Right ventricle myocardium superior (tissue), 1 donor: ENCODE measurements at regions not wholly inside any gene's neighbourhood (a gene's known extent, or its start where the extent isn't known, plus 50 kb on each side); places are given as distances from the start of the nearest gene placed in this dataset.
"Not testable (repeated sequence)": the region's sequence is repeated elsewhere in the genome, so short reads cannot be mapped to it uniquely, and the experiment has no call there.

ENCODE experiments used
- ATAC-seq: fragments of 200-7000 bp; cut with Tn5 transposase; one replicate; pipeline ENCODE4 v1.9.1; 2020; ENCODE audit warnings: mild to moderate bottlenecking; ENCODE audit not compliant: poor library complexity
- DNase-seq: peaks from one replicate; pipeline ENCODE4 v3.0.0-alpha.2; 2020
- intact Hi-C: fragments of 100-400 bp; cut with DNase I; formaldehyde crosslinking; loops from one replicate; pipeline ENCODE4 v1.11.2; 2022
- donor health status: DM: no; HTN: yes; CAD: no; lungs with severe emphysema.

DNA sequence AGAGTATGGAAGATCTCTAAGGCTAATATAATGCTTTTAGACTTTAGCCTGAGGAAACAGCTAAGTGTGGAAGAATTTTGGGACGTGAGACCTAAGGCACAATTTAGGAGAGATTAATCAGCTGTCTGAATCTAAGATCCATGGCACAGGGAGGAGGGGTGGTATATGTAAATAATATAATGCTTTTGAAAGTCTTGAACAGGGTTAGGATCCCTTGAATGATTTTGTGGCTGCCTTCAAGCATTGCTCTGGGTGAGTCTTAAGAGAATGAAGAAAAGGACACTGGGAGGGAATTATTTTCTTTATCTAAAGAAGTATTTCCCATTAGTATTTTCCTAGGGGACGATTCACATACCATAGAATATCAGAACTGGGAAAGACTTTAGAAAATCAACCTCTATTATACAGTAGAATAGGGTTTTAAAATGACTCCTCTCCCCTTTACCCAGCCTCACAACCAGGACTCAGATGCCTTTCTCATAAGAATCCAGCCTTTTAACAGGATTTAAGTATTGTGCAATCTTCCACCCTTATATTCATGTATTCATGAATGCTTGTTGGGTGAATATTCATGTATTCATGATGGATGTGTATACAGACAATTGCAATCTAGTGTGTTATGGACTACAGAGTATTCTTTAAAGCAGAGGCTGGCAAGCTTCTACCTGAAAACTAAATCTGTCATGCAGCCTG is 664.2 kb upstream of the CPEB2 start:
- no peak for ATAC-seq
- no peak for DNase-seq
- intact Hi-C loops: no loop called here

DNA sequence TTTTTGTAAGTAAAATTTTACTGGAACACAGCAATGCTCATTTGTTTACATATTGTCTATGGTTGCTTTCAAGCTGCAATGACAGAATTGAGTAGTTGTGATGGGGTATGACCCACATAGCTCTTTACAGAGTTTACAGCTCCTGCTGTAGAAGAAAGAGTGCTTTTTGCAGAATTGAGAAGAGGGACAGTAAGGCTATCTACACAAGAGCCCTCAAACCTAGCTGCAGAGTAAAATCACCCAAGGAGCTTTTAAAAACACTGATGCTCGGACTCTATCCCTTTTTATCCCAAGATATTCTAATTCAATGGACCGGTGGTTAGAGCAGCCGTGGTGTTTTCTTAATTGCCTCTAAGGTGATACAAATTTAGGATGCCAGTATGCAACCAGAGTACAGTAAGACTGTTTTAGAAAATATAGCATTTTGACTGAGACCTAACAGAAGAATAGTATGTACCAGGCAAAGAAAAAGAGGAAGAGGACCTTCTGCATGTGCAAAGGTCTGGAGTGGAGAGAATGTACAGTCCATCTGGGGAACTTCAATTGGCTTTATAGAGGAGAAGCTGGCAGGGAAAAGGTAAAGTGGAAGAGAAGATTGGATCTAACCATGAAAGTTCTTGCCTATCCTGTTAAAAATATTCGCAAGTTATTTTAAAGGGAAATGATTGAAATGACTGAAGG is 663.6 kb upstream of the CPEB2 start:
- ATAC-seq (no peak), DNase-seq (no peak)
- intact Hi-C loops: no loop called here

DNA sequence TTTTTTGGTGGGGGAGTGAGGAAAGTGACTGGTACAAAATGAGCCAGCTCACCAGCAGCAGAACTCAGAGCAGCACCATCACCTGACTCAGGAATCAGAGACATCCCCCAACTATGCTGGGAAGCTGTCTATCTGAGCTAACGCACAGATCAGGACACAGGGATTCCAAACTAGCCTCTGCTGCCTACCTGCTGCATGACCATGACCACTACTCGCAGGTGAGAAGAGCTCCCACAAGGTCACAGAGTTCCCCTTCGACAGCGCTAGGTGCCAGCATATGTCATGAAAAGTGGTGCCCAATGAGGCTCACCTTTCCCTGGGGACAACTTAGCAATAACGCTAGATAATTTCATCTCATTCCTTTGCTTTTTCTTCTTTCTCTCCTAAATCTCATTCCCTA is 662.6 kb upstream of the CPEB2 start:
- no peak for DNase-seq
- ATAC-seq: no peak
- intact Hi-C loops: no loop called here

DNA sequence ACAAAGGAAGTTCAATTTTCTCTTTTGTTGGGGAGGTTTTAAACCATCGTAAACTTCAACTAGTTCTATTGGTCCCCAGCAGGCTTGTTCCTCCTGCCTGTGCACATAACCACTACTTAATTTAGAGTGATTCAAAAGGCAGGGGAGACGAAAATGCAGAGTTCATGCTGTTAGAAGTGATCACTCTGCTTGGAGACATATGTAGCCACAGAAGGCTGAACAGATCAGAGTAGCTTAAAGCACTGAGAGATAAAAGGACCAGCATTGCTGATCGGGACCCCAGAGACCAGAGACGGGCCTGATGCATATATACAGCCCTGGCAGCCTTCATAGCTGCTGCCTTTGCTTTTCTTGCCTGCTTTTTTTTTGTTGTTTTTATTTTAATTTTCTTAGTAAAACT is 662.0 kb upstream of the CPEB2 start:
- ATAC-seq (no peak), DNase-seq (no peak)
- intact Hi-C loops: no loop called here

DNA sequence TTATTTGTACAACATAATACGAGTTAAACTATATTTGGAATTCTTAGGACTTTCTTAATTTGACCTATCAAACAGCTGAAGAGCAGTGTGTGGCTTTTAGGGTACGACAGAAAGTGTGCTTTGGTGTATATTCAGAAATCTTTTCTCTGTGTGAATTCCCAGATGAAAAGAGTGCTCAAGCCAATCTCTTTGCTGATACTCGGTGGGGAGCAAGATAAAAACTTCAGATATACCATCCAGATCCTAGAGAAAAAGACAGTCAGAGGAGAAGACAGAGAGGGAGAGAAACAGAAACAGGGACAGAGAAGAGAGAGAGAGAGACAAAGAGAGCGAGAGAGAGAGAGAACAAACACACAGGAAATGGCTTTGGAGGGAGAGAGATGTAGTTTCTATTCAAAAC is 658.3 kb upstream of the CPEB2 start:
- ATAC-seq (no peak), DNase-seq (no peak)
- intact Hi-C loops: no loop called here

DNA sequence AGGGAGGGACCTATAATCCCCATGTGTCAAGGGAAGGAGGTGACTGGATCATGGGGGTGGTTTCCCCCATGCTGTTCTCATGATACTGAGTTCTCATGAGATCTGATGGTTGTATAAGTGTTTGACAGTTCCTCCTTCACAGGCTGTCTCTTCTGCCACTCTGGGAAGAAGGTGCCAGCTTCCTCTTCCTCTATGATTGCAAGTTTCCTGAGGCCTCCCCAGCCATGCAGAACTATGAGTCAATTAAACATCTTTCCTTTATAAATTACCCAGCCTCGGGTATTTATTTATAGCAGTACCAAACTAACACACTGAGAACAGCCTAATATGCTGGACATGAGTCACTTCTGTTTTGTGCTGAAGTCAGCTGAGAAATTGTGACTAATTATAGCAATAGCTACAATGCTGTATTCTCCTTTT is 656.9 kb upstream of the CPEB2 start:
- ATAC-seq: peak; percentile 87
- no peak for DNase-seq
- intact Hi-C loops: no loop called here

DNA sequence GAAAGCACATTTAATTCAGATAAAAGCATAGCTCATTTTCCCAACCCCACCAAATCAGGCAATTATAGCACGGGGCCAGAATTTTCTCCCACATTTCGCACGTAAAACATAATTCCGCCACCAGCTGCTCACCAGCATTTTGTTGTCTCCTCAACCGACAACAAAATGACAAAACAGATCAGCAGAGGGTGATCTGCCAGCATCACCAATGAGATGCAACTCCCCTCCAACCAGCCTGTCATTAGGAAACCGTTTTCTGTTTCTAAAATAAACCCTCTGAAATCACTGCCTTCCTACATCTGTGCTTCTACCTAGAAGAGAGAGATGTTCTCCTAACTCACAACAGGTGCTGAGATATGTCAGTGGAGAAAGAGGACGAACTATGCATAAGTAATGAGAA is 654.8 kb upstream of the CPEB2 start:
- DNase-seq: no peak
- intact Hi-C loops: no loop called here
- no peak for ATAC-seq

DNA sequence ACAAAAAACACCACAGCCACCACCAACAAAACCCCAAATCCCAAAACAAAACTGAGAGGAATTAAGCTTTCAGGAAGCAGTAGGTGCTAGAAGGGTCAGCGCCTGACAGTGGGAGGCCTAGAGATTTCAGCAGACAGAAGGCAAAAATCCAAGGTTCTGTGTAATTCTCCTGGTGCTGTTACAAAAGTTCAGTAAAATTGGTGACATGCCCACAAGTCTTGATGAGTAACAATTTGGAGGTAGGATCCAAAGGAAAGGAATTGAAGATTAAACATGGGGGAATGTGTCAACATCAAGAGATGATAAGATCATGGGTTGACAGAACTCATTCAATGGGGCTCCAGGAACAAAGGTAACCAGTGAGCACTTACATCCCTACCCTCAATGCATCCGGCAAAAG is 653.8 kb upstream of the CPEB2 start:
- no peak for DNase-seq
- ATAC-seq: no peak
- intact Hi-C loops: no loop called here

DNA sequence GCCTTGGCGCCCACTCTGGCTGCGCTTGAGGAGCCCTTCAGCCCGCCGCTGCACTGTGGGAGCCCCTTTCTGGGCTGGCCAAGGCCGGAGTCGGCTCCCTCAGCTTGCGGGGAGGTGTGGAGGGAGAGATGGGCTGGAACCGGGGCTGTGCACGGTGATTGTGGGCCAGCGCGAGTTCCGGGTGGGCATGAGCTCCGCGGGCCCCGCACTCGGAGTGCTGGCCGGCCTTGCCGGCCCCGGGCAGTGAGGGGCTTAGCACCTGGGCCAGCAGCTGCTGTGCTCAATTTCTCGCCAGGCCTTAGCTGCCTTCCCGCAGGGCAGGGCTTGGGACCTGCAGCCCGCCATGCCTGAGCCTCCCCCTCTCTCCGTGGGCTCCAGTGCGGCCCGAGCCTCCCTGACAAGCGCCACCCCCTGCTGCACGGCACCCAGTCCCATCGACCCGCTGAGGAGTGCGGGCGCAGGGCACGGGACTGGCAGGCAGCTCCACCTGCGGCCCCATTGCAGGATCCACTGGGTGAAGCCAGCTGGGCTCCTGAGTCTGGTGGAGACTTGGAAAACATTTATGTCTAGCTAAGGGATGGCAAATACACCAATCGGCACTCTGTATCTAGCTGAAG is 643.6 kb upstream of the CPEB2 start:
- ATAC-seq, DNase-seq, intact Hi-C loops: not testable (repeated sequence)

DNA sequence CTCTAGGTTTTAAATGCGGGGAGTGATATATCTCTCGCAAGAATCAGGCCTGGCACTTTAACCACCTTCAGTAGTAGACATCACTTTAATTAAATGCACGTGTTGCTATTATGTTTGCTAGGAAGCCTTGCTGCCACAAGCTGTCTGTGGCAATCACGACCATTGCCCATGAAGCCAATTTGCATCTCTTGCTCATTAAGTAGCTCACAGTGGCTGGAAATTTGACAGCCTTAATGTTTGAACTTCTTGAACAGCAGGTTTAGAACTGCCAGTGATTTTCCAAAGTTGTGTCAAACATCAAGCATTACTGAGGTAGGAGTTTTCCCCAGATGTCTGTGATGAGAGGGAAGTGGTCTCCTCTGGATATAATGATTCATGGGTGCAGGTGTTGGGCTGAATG is 642.3 kb upstream of the CPEB2 start:
- intact Hi-C loops: no loop called here
- DNase-seq (no peak), ATAC-seq (no peak)

DNA sequence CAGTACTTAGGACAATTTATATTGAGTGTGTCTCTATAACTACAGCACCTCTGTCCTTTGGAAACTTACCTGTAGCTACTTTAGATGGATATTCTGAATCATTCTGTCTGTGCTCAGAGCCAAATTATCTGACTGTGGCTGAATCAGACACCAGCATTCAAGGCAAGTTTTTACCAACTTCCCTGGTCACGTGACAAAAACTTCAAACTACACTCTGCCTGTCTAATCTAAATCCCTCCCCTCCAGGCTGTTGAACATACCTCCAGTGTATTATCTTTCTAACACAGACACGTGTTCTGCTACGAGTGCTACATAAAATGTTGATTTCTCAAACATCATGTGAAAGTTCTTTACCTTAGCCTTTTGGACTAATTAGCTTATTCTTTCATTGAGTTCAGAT is 641.2 kb upstream of the CPEB2 start:
- no peak for DNase-seq
- intact Hi-C loops: no loop called here
- no peak for ATAC-seq

DNA sequence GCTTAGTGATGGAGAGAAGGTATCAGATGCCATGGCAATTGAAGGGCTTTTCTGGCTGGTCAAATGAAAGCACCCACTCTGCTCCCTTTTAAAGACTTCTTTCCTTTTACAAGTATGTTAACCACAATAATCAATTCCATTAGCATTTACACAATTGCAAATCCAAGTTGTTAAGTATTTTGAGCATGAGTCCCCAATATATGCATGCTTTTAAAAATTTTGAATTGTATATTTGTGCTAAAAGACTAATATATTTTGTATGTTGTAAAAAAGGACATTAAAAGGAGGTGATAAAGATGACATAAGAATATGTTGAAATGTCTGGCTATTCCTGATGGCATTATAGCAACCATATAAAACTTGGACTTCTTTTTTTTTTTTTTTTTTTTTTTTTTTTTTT is 639.9 kb upstream of the CPEB2 start:
- DNase-seq (no peak), ATAC-seq (no peak)
- intact Hi-C loops: no loop called here

DNA sequence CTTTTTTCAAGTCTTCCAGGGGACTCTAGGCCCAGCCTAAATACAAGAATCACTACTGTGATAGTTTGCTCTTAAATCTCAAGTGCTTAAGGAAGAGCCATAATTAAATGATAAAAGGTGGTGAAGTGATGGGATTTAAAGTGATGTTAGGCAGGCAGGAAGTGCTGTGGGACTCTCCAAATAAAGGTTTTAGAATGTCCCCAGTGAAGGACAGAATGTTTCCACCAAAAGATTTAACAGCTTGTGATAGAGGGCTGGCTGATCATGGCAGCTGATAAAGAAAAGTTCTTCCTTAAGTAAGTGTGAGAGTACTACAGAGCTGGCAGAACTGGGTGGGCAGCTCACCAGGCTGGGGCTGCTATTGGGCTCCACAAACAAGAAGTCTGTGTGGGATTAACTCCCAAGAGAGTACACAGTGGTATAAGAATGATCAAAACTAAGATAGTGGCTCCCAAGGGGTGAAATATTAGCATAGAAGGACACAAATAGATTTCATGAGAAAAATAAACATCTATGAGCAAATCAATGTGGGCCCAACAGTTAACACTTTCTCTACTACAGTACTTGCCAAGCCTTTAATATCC is 637.2 kb upstream of the CPEB2 start:
- DNase-seq (no peak), ATAC-seq (no peak)
- intact Hi-C loops: no loop called here

DNA sequence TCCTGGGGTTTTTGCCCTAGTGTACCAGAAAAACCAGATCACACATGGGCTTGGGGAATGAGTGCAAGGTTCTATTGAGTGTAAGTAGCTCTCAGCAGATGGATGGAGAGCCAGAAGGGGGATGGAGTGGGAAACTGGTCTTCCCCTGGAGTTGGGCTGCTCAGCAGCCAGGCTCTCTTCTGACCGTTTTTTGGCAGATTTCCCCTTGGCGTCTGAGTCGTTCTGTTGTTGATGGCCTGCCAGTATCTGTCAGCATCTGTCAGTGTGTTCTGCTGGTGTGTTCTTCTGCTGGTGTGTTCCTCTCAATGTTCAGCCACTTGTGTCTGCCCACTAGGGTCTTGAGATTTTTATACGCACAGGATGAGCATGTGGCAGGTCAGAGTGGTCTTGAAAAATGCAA is 633.9 kb upstream of the CPEB2 start:
- DNase-seq: peak; percentile 43
- ATAC-seq: peak; percentile 97
- intact Hi-C loops: no loop called here

DNA sequence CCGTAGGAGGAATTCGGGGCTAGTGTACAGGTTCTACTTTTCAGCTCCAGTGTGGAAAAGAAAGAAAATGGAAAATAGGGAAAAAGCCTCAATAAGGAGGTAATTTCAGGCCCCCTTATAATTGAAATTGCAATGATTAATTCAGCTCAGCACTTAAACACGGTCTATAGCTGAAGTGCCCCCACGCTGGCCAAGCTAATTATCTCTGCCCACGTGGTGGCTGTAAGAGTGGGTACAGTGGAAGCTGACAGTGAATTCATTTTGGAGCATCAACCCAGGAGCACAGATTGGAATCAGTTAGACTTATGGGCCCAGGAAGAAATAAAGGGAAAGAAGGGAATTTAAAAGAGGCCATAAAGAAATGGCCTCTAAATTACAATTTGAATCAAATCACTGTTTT is 631.1 kb upstream of the CPEB2 start:
- ATAC-seq (no peak), DNase-seq (no peak)
- intact Hi-C loops: no loop called here

DNA sequence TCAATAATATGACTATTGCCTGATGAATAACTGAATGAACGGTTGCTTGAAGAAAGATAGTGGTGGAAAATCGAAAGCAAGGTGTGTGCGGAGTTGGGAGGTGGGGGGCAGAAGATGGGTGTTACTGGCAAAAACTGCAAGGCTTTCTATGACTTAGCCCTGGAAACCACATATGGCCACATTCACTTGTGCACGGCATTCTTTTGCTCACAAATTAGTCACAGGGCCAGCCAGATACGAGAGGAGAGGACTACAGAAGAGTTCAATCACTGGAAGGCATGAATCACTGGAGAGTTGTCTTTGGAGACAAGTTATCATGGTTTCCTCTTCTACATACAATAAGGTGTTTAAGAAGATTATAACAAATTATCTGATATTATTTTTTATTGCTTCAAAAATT is 626.5 kb upstream of the CPEB2 start:
- intact Hi-C loops: no loop called here
- no peak for DNase-seq
- no peak for ATAC-seq

DNA sequence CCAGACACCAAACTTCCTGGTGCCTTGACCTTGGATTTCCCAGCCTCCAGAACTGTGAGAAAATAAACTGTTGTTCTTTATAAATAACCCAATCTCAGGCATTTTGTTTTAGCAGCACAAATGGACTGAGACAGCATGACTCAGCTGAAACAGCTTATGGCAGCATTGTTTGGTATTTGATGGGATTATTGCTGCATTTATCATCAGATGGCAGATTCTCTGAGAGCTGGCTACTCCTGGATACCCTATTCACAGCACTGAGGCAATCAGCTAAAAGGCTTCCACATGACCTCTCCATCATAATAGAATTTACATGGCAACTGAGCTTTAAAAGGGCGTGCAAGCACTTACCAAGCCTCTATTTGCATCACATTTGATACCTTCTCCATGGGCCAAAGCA is 623.1 kb upstream of the CPEB2 start:
- intact Hi-C loops: no loop called here
- ATAC-seq: no peak
- no peak for DNase-seq

DNA sequence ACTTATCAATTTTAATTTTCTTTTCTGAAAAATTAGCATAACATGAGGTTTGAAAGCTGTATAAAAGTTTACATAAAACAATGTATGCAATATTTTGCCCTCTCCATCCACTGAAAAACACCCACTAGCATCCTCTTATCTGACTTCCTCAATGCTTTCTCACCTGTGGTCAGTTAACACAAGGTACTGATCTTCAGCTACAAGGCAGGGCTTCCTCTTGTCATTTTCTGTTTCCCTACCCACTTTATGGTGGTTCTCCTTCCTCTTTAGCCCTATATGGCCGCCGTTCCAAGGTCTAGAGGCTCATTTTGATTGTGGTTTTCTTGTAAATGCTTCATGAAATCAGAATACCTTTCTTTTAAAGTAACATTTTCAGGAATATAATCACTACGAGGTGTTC is 618.6 kb upstream of the CPEB2 start:
- intact Hi-C loops: no loop called here
- DNase-seq (no peak), ATAC-seq (no peak)

DNA sequence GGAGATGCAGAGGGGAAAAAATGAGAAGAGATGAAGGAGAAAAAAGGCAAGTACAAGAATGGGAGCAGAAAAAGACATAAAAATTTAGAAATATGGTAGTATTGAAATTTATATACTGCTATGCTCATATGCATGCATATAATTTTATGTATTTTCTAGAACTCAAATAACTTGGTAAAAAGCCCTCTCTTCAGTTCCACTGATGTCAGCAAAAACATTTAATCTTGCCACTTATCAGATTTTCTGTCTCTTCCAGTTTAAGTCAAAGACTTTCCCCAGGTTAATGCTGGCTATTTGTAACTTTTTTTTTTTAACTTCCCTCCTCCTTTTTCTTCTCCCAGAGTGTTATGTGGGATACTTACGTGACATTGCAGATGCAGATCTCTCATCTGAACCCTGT is 617.5 kb upstream of the CPEB2 start:
- intact Hi-C loops: no loop called here
- ATAC-seq: no peak
- no peak for DNase-seq

DNA sequence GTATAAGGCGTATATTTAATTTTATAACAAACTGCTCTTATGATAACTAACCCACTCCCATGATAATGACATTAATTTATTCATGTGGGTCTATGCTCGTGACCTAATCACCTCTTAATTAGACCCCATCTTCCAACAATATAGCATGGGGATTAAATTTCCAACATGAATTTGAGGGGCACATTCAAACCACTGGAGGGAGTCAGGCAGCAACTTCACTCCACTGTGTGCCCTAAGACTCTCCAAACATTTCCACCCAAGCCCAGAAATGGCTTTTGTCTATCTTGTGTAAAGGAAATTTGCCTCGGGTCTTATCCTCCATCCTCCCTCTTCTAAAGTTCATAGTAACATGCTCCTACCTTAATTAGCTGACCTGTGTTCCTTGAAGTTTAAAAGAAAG is 616.1 kb upstream of the CPEB2 start:
- intact Hi-C loops: no loop called here
- ATAC-seq (no peak), DNase-seq (no peak)
